HEK293 (cell line): ENCODE measurements at regions not wholly inside any gene's neighbourhood (a gene's known extent, or its start where the extent isn't known, plus 50 kb on each side); places are given as distances from the start of the nearest gene placed in this dataset.
"Not testable (repeated sequence)": the region's sequence is repeated elsewhere in the genome, so short reads cannot be mapped to it uniquely, and the experiment has no call there.

Experiments
- CTCF ChIA-PET: fragments of 350-600 bp; formaldehyde crosslinking; extraction: SDS; loops from one replicate; lab custom pipeline; 2021; ENCODE audit warnings: antibody characterized with exemption; lab: Yijun Ruan, JAX
- POLR2A ChIA-PET: fragments of 300-600 bp; formaldehyde crosslinking; extraction: SDS; loops from one replicate; lab custom pipeline; 2020; ENCODE audit warnings: antibody characterized with exemption, inconsistent platforms; lab: Yijun Ruan, JAX
- H3K27ac ChIP-seq: fragments of 200-500 bp; sonication (Bioruptor generic); 2 replicates; pipeline ENCODE4 v1.5.1; 2014; ENCODE audit warnings: low read depth, low read length, control low read depth, inconsistent platforms; ENCODE audit errors: extremely low read depth
- H3K36me3 ChIP-seq, 2 experiments: fragments of 200-500 bp in 1 of 2; sonication (Bioruptor generic) in 1 of 2; 1 replicate in 1 of 2; 2 replicates in 1 of 2; pipeline ENCODE4 v1.5.1; 2014 to 2017; ENCODE audit warnings: inconsistent platforms in 2 of 2, low read length in 2 of 2; ENCODE audit not compliant: control insufficient read depth in 2 of 2, insufficient read depth in 1 of 2
- H3K4me1 ChIP-seq: fragments of 200-500 bp; sonication (Bioruptor generic); 2 replicates; pipeline ENCODE4 v1.5.1; 2014; ENCODE audit warnings: mild to moderate bottlenecking, low read length, inconsistent platforms; ENCODE audit not compliant: control insufficient read depth, insufficient read depth
- H3K4me3 ChIP-seq: 2 replicates; pipeline ENCODE4 v1.5.1; 2011; ENCODE audit warnings: low read depth, mild to moderate bottlenecking, control low read depth, low read length, moderate library complexity
- H3K9me3 ChIP-seq: fragments of 200-500 bp; sonication (Bioruptor generic); 2 replicates; pipeline ENCODE4 v1.5.1; 2014; ENCODE audit warnings: low read depth, low read length, inconsistent platforms; ENCODE audit not compliant: control insufficient read depth, insufficient read depth
- GLIS1 ChIP-seq: fragments of 450-650 bp; formaldehyde crosslinking; IDR thresholded peaks from 2 replicates; pipeline ENCODE4 v1.5.1; 2016; ENCODE audit warnings: missing biosample characterization, missing genetic modification characterization
- HOXC10 ChIP-seq: sonication (generic); formaldehyde crosslinking; IDR thresholded peaks from 2 replicates; pipeline ENCODE4 v1.8.1; 2023; ENCODE audit warnings: mild to moderate bottlenecking, missing genetic modification reagents
- KLF16 ChIP-seq: fragments of 450-650 bp; formaldehyde crosslinking; IDR thresholded peaks from 2 replicates; pipeline ENCODE4 v1.5.1; 2017; ENCODE audit warnings: missing biosample characterization, missing genetic modification characterization
- PBX3 ChIP-seq: sonication (generic); formaldehyde crosslinking; IDR thresholded peaks from 2 replicates; pipeline ENCODE4 v1.8.1; 2022; ENCODE audit warnings: mild to moderate bottlenecking, moderate library complexity, missing genetic modification reagents
- TRIM28 ChIP-seq: IDR thresholded peaks from 2 replicates; pipeline ENCODE4 v1.6.1; 2011; ENCODE audit warnings: low read length, control low read depth, borderline replicate concordance
- WT1 ChIP-seq: fragments of 450-650 bp; formaldehyde crosslinking; IDR thresholded peaks from 2 replicates; pipeline ENCODE4 v1.5.1; 2016; ENCODE audit warnings: missing biosample characterization, missing genetic modification characterization
- YY2 ChIP-seq: fragments of 450-650 bp; formaldehyde crosslinking; IDR thresholded peaks from 2 replicates; pipeline ENCODE4 v1.5.1; 2016; ENCODE audit warnings: missing biosample characterization, missing genetic modification characterization
- ZBTB8A ChIP-seq: fragments of 450-650 bp; formaldehyde crosslinking; IDR thresholded peaks from 2 replicates; pipeline ENCODE4 v1.5.1; 2016; ENCODE audit warnings: missing biosample characterization, missing genetic modification characterization
- ZFP41 ChIP-seq: fragments of 450-650 bp; formaldehyde crosslinking; IDR thresholded peaks from 2 replicates; pipeline ENCODE4 v1.5.1; 2016; ENCODE audit warnings: missing biosample characterization, missing genetic modification characterization, borderline replicate concordance
- ZNF10 ChIP-seq: fragments of 450-650 bp; formaldehyde crosslinking; IDR thresholded peaks from 2 replicates; pipeline ENCODE4 v1.5.1; 2017; ENCODE audit warnings: missing biosample characterization, missing genetic modification characterization
- ZNF121 ChIP-seq: fragments of 450-650 bp; formaldehyde crosslinking; IDR thresholded peaks from 2 replicates; pipeline ENCODE4 v1.5.1; 2016; ENCODE audit warnings: missing biosample characterization, missing genetic modification characterization
- ZNF169 ChIP-seq: fragments of 450-650 bp; formaldehyde crosslinking; IDR thresholded peaks from 2 replicates; pipeline ENCODE4 v1.5.1; 2016; ENCODE audit warnings: missing biosample characterization, missing genetic modification characterization
- ZNF214 ChIP-seq: fragments of 450-650 bp; formaldehyde crosslinking; IDR thresholded peaks from 2 replicates; pipeline ENCODE4 v1.5.1; 2017; ENCODE audit warnings: missing biosample characterization, mild to moderate bottlenecking, missing genetic modification characterization, borderline replicate concordance
- ZNF23 ChIP-seq: fragments of 450-650 bp; formaldehyde crosslinking; IDR thresholded peaks from 2 replicates; pipeline ENCODE4 v1.5.1; 2016; ENCODE audit warnings: missing biosample characterization, missing genetic modification characterization, borderline replicate concordance
- ZNF266 ChIP-seq: fragments of 450-650 bp; formaldehyde crosslinking; IDR thresholded peaks from 2 replicates; pipeline ENCODE4 v1.5.1; 2016; ENCODE audit warnings: missing biosample characterization, missing genetic modification characterization, low read depth
- ZNF335 ChIP-seq: fragments of 450-650 bp; formaldehyde crosslinking; conservative IDR thresholded peaks from 2 replicates; pipeline ENCODE4 v1.5.1; 2016; ENCODE audit warnings: missing biosample characterization, missing genetic modification characterization
- ZNF366 ChIP-seq: fragments of 450-650 bp; formaldehyde crosslinking; conservative IDR thresholded peaks from 2 replicates; pipeline ENCODE4 v1.5.1; 2016; ENCODE audit warnings: missing biosample characterization, missing genetic modification characterization
- ZNF433 ChIP-seq: fragments of 450-650 bp; formaldehyde crosslinking; IDR thresholded peaks from 2 replicates; pipeline ENCODE4 v1.5.1; 2016; ENCODE audit warnings: missing biosample characterization, missing genetic modification characterization, low read depth
- ZNF449 ChIP-seq: fragments of 450-650 bp; formaldehyde crosslinking; IDR thresholded peaks from 2 replicates; pipeline ENCODE4 v1.5.1; 2017; ENCODE audit warnings: missing biosample characterization, mild to moderate bottlenecking, missing genetic modification characterization, moderate library complexity
- ZNF473 ChIP-seq: fragments of 450-650 bp; formaldehyde crosslinking; IDR thresholded peaks from 2 replicates; pipeline ENCODE4 v1.5.1; 2017; ENCODE audit warnings: missing biosample characterization, missing genetic modification characterization
- ZNF558 ChIP-seq: fragments of 450-650 bp; formaldehyde crosslinking; IDR thresholded peaks from 2 replicates; pipeline ENCODE4 v1.5.1; 2016; ENCODE audit warnings: missing biosample characterization, missing genetic modification characterization
- ZNF560 ChIP-seq: fragments of 450-650 bp; formaldehyde crosslinking; IDR thresholded peaks from 2 replicates; pipeline ENCODE4 v1.5.1; 2017; ENCODE audit warnings: missing biosample characterization, missing genetic modification characterization, borderline replicate concordance
- ZNF596 ChIP-seq: fragments of 450-650 bp; IDR thresholded peaks from 2 replicates; pipeline ENCODE4 v1.5.0; 2018; ENCODE audit warnings: missing biosample characterization, mild to moderate bottlenecking, missing genetic modification characterization, moderate library complexity
- ZNF600 ChIP-seq: fragments of 450-650 bp; formaldehyde crosslinking; IDR thresholded peaks from 2 replicates; pipeline ENCODE4 v1.5.1; 2016; ENCODE audit warnings: missing biosample characterization, missing genetic modification characterization
- ZNF629 ChIP-seq: fragments of 450-650 bp; formaldehyde crosslinking; IDR thresholded peaks from 2 replicates; pipeline ENCODE4 v1.5.1; 2017; ENCODE audit warnings: missing biosample characterization, missing genetic modification characterization
- ZNF768 ChIP-seq: fragments of 450-650 bp; formaldehyde crosslinking; IDR thresholded peaks from 2 replicates; pipeline ENCODE4 v1.5.1; 2018; ENCODE audit warnings: missing biosample characterization, mild to moderate bottlenecking, missing genetic modification characterization
- ZSCAN30 ChIP-seq: fragments of 450-650 bp; IDR thresholded peaks from 2 replicates; pipeline ENCODE4 v1.5.1; 2018; ENCODE audit warnings: missing biosample characterization, mild to moderate bottlenecking, missing genetic modification characterization, moderate library complexity
- ZSCAN5A ChIP-seq: fragments of 450-650 bp; formaldehyde crosslinking; IDR thresholded peaks from 2 replicates; pipeline ENCODE4 v1.5.1; 2016; ENCODE audit warnings: missing biosample characterization, missing genetic modification characterization

GRCh38 chr13:86917438-86917837 is 753.7 kb upstream of the SLITRK5 start:
- CTCF ChIA-PET, H3K4me1 ChIP-seq, H3K27ac ChIP-seq, POLR2A ChIA-PET, H3K4me3 ChIP-seq, H3K9me3 ChIP-seq, H3K36me3 ChIP-seq: not testable (repeated sequence)

- no peaks in the 10 kb centered on the region for H3K36me3 ChIP-seq
- H3K4me1 ChIP-seq, result no peaks in the 10 kb centered on the region
- CTCF ChIA-PET, result no interaction called here
- TF ChIP-seq ZNF169 (tag by site-specific recombination) (no peak), ZSCAN30 (no peak), ZNF23 (no peak), ZNF10 (tag by site-specific recombination) (no peak), ZNF629 (tag by site-specific recombination) (no peak), ZNF214 (no peak), ZNF596 (no peak), TRIM28 (no peak), ZNF449 (tag by site-specific recombination) (no peak)
- TF ChIP-seq, all 188 proteins: peak for 0
- Histone ChIP-seq H3K27ac (no peak overlapping the region), H3K4me3 (no peak overlapping the region), H3K9me3 (no peaks in the 10 kb centered on the region)
- POLR2A ChIA-PET, result no interaction called here
Measured at GRCh38 chr13:86918682-86919081, 752.5 kb upstream of the SLITRK5 start.

GRCh38 chr13:86920961-86921360 is 750.2 kb upstream of the SLITRK5 start:
- TF ChIP-seq WT1 (tag by site-specific recombination) (no peak), ZNF266 (tag by site-specific recombination) (no peak), PBX3 (CRISPR knock-in tag) (no peak), ZNF366 (tag by site-specific recombination) (no peak), ZSCAN30 (no peak), KLF16 (no peak), YY2 (tag by site-specific recombination) (no peak), ZBTB8A (tag by site-specific recombination) (no peak)
- TF ChIP-seq, all 188 proteins: peak for 0
- no peak overlapping the region for H3K27ac ChIP-seq
- CTCF ChIA-PET, result no interaction called here
- H3K36me3 ChIP-seq, result no peaks in the 10 kb centered on the region
- no peak overlapping the region for H3K4me3 ChIP-seq
- H3K4me1 ChIP-seq, result no peaks in the 10 kb centered on the region
- POLR2A ChIA-PET, result no interaction called here
- H3K9me3 ChIP-seq, result no peaks in the 10 kb centered on the region

GRCh38 chr13:86922936-86923335 is 748.2 kb upstream of the SLITRK5 start:
- Histone ChIP-seq H3K9me3 (no peaks in the 10 kb centered on the region), H3K4me1 (no peaks in the 10 kb centered on the region), H3K4me3 (no peak overlapping the region), H3K27ac (no peak overlapping the region), H3K36me3 (no peaks in the 10 kb centered on the region)
- ChIA-PET CTCF (no interaction called here), POLR2A (no interaction called here)
- TF ChIP-seq ZFP41 (tag by site-specific recombination) (no peak), GLIS1 (tag by site-specific recombination) (no peak), ZNF473 (tag by site-specific recombination) (no peak), ZNF560 (tag by site-specific recombination) (no peak), ZSCAN5A (tag by site-specific recombination) (no peak), ZNF558 (no peak), ZNF600 (tag by site-specific recombination) (no peak), ZNF768 (no peak), HOXC10 (CRISPR knock-in tag) (no peak), ZNF335 (tag by site-specific recombination) (no peak), ZNF121 (tag by site-specific recombination) (no peak), ZNF433 (no peak)
